Loucy (cell line): ENCODE measurements at regions not wholly inside any gene's neighbourhood (a gene's known extent, or its start where the extent isn't known, plus 50 kb on each side); places are given as distances from the start of the nearest gene placed in this dataset.

Experiments used
- CTCF ChIP-seq: fragments of 200-600 bp; sonication (generic); conservative IDR thresholded peaks from 2 replicates; pipeline ENCODE4 v1.5.1; 2014; ENCODE audit warnings: mild to moderate bottlenecking, antibody characterized with exemption, low read length
- EZH2phosphoT487 ChIP-seq: fragments of 200-600 bp; IDR thresholded peaks from 2 replicates; pipeline ENCODE4 v1.6.1; 2018; ENCODE audit warnings: antibody characterized with exemption, mild to moderate bottlenecking, moderate library complexity, borderline replicate concordance

- peak; percentile 28; the same call in 1 of the 2 replicates for TF ChIP-seq CTCF
- TF ChIP-seq EZH2phosphoT487: no peak
Measured at GRCh38 chr4:129972257-129972656, 876.3 kb downstream of the C4orf33 start.
